MCF 10A (cell line): ENCODE measurements at regions not wholly inside any gene's neighbourhood (a gene's known extent, or its start where the extent isn't known, plus 50 kb on each side); places are given as distances from the start of the nearest gene placed in this dataset.

Source experiments
- BruUV-seq: library from RNA; stranded (reverse); fragments of 400-500 nt; replicated peaks from 2 replicates; lab custom pipeline; 2021; lab: Mats Ljungman, UMichigan
- CTCF ChIA-PET: fragments of 300-600 bp; sonication (Branson Sonifier 250); formaldehyde crosslinking; extraction: SDS; loops from one replicate; lab custom pipeline; 2021; ENCODE audit warnings: antibody characterized with exemption, inconsistent platforms; lab: Yijun Ruan, JAX
- POLR2A ChIA-PET: fragments of 300-600, 350-650 bp; sonication (Branson Sonifier 250); formaldehyde crosslinking; extraction: SDS; loops from one replicate; lab custom pipeline; 2020; ENCODE audit warnings: antibody characterized with exemption, inconsistent platforms; lab: Yijun Ruan, JAX
- DNase-seq: peaks from one replicate; pipeline ENCODE4 v3.0.0-alpha.2; 2018; ENCODE audit not compliant: unreplicated experiment
- H3K27ac Mint-ChIP-seq: one replicate; pipeline ENCODE4 v1.8.0; 2022; ENCODE audit warnings: mild to moderate bottlenecking, low read depth, mixed read lengths; ENCODE audit not compliant: unreplicated experiment
- H3K27me3 Mint-ChIP-seq: one replicate; pipeline ENCODE4 v1.8.0; 2022; ENCODE audit warnings: mixed read lengths; ENCODE audit not compliant: insufficient read depth, unreplicated experiment
- H3K36me3 Mint-ChIP-seq: one replicate; pipeline ENCODE4 v1.8.0; 2022; ENCODE audit warnings: mild to moderate bottlenecking, moderate library complexity, mixed read lengths; ENCODE audit not compliant: insufficient read depth, unreplicated experiment
- H3K4me1 Mint-ChIP-seq: one replicate; pipeline ENCODE4 v1.8.0; 2022; ENCODE audit warnings: mixed read lengths; ENCODE audit not compliant: insufficient read depth, unreplicated experiment
- H3K4me3 Mint-ChIP-seq: one replicate; pipeline ENCODE4 v1.8.0; 2022; ENCODE audit warnings: mild to moderate bottlenecking, moderate library complexity, mixed read lengths; ENCODE audit not compliant: unreplicated experiment
- H3K9me3 Mint-ChIP-seq: one replicate; pipeline ENCODE4 v1.8.0; 2022; ENCODE audit warnings: mixed read lengths; ENCODE audit not compliant: unreplicated experiment
- CTCF ChIP-seq: fragments of 200-600 bp; IDR thresholded peaks from one replicate; pipeline ENCODE4 v1.8.0; 2022; ENCODE audit warnings: antibody characterized with exemption, mild to moderate bottlenecking; ENCODE audit not compliant: unreplicated experiment
- intact Hi-C: fragments of 100-400 bp; cut with micrococcal nuclease; formaldehyde crosslinking; loops from 2 replicates; pipeline ENCODE4 v1.14.1; 2022

DNA sequence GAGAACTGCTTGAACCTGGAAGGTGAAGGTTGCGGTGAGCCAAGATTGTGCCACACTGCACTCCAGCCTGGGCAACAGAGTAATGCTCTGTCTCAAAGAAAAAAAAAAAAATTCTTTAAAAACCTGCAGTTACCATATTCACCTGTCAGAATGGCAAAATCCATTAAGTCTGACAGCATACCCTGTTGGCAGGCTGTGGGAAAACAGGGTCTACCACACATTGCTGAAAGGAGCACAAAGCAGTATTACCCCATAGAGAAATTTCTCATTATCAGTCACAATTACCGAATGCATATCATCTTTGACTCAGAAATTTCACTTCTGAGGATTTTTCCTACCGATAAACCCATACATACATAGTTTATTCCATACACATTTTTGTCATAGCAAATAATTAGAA lies 264.1 kb upstream of the SLCO3A1 start:
- intact Hi-C loops = no loop called here
- no peak overlapping the region for H3K27ac Mint-ChIP-seq
- CTCF ChIA-PET = interaction anchor here (0.7 kb wide), 1 partner anchor 289 kb away, joined by 4 read pairs; no protein-coding TSS in a partner anchor
- no peaks in the 10 kb centered on the region for H3K4me1 Mint-ChIP-seq
- H3K36me3 Mint-ChIP-seq = no peaks in the 10 kb centered on the region
- peaks cover 6% of the 10 kb centered on the region for H3K9me3 Mint-ChIP-seq
- TF ChIP-seq CTCF = no peak
- H3K27me3 Mint-ChIP-seq = peaks cover 19% of the 10 kb centered on the region
- DNase-seq = peak; percentile 15
- no TSS peak for BruUV-seq
- POLR2A ChIA-PET = no interaction called here
- no peak overlapping the region for H3K4me3 Mint-ChIP-seq

DNA sequence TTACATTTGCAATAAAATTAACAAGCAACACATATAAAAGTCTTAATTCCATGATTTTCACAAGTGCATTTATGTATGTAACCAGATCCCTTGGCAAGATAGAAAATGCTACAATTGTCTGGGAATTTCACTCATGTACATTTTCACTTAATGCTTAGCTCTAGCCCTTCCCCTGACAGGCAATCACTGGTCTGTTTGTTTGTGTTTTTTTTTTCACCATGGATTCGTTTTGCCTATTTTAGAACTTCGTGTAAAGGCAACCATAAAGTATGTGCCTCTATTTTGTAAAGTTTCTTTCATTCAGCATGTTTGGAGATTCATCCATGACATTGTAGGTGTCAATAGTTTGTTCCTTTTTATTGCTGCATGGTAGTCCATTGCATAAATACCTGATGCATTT lies 260.9 kb upstream of the SLCO3A1 start:
- Mint-ChIP-seq H3K27me3 (peaks cover 13% of the 10 kb centered on the region), H3K36me3 (no peaks in the 10 kb centered on the region), H3K4me1 (no peaks in the 10 kb centered on the region), H3K4me3 (no peak overlapping the region), H3K27ac (no peak overlapping the region), H3K9me3 (peaks cover 6% of the 10 kb centered on the region)
- ChIA-PET POLR2A (no interaction called here), CTCF (interaction anchor here (0.9 kb wide), 1 partner anchor 12 kb away, joined by 3 read pairs; no protein-coding TSS in a partner anchor)
- no peak for TF ChIP-seq CTCF
- intact Hi-C loops = no loop called here
- no TSS peak for BruUV-seq
- DNase-seq = no peak

- Mint-ChIP-seq H3K9me3 (peaks cover 6% of the 10 kb centered on the region), H3K36me3 (no peaks in the 10 kb centered on the region), H3K27ac (no peak overlapping the region), H3K4me3 (no peak overlapping the region), H3K27me3 (peaks cover 18% of the 10 kb centered on the region), H3K4me1 (no peaks in the 10 kb centered on the region)
- no TSS peak for BruUV-seq
- intact Hi-C loops = no loop called here
- DNase-seq = no peak
- POLR2A ChIA-PET = interaction anchor here (0.6 kb wide), 1 partner anchor 23 kb away, joined by 4 read pairs; no protein-coding TSS in a partner anchor
- no peak for TF ChIP-seq CTCF
- CTCF ChIA-PET = interaction anchor here (0.9 to 1.1 kb wide), 2 partner anchors 12 to 349 kb away, joined by 3 read pairs; no protein-coding TSS in a partner anchor
Measured at GRCh38 chr15:91593067-91593466, 260.4 kb upstream of the SLCO3A1 start.

GRCh38 chr15:91593653-91594052 lies 259.9 kb upstream of the SLCO3A1 start:
- Mint-ChIP-seq H3K27ac (no peak overlapping the region), H3K36me3 (no peaks in the 10 kb centered on the region), H3K4me1 (no peaks in the 10 kb centered on the region), H3K4me3 (no peak overlapping the region), H3K27me3 (peaks cover 24% of the 10 kb centered on the region), H3K9me3 (peaks cover 6% of the 10 kb centered on the region)
- intact Hi-C loops = no loop called here
- BruUV-seq = no TSS peak
- POLR2A ChIA-PET = interaction anchor here (0.6 kb wide), 1 partner anchor 23 kb away, joined by 4 read pairs; no protein-coding TSS in a partner anchor
- DNase-seq = no peak
- TF ChIP-seq CTCF = no peak
- CTCF ChIA-PET = interaction anchor here (1.1 kb wide), 1 partner anchor 348 kb away, joined by 3 read pairs; no protein-coding TSS in a partner anchor
